ENCODE measurements at regions not wholly inside any gene's neighbourhood (a gene's known extent, or its start where the extent isn't known, plus 50 kb on each side); places are given as distances from the start of the nearest gene placed in this dataset.
"Not testable (repeated sequence)": the region's sequence is repeated elsewhere in the genome, so short reads cannot be mapped to it uniquely, and the experiment has no call there.

DNA sequence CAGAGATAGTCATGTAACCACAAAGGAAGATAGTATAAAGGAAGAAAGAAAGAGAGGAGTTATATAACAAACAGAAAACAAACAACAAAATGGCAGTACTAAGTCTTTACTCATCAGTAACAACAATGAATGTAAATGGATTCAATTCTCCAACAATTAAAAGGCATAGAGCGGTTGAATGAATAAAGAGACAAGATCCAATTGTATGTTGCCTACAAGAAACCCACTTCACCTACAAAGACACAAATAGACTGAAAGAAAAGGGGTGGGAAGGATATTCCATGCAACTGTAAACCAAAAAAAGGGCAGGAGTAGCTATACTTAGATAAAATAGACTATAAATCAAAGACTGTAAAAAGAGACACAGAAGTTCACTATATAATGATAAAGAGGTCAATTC is 157.3 kb upstream of the CREB1 start:
- no peak for DNase-seq (ENCODE audit: insufficient read length, low spot score, missing footprints)
- Histone ChIP-seq H4K20me1 (ENCODE audit: insufficient read depth, low read length) (no peaks in the 10 kb centered on the region), H3K4me3 (ENCODE audit: insufficient read depth, low read length) (no peak overlapping the region), H3K36me3 (ENCODE audit: insufficient read depth, low read length) (no peaks in the 10 kb centered on the region), H3K27ac (ENCODE audit: low read depth, low read length) (no peak overlapping the region), H2AFZ (ENCODE audit: low read length) (no peak overlapping the region), H3K4me1 (ENCODE audit: insufficient read depth, low read length) (no peaks in the 10 kb centered on the region), H3K79me2 (ENCODE audit: insufficient read depth, low read length) (no peaks in the 10 kb centered on the region), H3K4me2 (ENCODE audit: insufficient read depth, low read length) (no peak overlapping the region), H3K9me3 (ENCODE audit: low read depth, low read length) (no peaks in the 10 kb centered on the region), H3K27me3 (ENCODE audit: insufficient read depth, low read length) (no peaks in the 10 kb centered on the region)
- TF ChIP-seq, protein P1, sequence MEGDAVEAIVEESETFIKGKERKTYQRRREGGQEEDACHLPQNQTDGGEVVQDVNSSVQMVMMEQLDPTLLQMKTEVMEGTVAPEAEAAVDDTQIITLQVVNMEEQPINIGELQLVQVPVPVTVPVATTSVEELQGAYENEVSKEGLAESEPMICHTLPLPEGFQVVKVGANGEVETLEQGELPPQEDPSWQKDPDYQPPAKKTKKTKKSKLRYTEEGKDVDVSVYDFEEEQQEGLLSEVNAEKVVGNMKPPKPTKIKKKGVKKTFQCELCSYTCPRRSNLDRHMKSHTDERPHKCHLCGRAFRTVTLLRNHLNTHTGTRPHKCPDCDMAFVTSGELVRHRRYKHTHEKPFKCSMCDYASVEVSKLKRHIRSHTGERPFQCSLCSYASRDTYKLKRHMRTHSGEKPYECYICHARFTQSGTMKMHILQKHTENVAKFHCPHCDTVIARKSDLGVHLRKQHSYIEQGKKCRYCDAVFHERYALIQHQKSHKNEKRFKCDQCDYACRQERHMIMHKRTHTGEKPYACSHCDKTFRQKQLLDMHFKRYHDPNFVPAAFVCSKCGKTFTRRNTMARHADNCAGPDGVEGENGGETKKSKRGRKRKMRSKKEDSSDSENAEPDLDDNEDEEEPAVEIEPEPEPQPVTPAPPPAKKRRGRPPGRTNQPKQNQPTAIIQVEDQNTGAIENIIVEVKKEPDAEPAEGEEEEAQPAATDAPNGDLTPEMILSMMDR (IDR thresholded peaks at IDR 0.05; ENCODE audit: extremely low read depth, low read depth, low read length), result no peak

DNA sequence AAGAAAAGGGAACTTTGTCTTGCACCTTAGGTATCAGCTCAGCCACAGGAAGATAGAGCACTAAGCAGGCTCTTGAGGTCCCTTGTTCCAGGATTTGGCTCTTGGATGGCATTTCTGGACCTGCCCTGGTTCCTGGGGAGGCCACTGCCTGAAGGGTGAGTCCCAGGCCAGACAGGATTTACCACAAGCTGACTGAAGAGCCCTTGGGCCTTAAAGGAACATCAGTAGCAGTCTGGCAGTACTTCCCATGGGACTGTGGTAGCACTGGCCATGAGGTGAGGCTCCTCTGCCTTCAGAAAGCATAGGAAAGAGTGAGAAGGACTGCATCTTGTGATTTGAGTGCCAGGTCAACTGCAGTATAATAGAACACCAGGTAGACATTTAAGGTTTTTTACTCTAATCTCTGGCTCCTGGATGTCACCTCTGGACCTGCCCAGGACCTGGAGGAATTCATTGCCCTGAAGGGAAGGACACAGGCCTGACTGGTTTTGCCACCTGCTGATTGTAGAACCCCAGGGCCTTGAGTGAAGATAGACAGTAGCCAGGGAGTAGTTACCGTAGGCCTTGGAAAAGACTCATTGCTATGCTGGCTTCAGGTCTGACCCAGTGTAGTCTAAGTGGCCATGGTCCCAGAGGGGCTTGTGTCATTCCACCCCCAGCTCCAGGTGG is 154.4 kb upstream of the CREB1 start:
- H3K4me1 ChIP-seq (ENCODE audit: insufficient read depth, low read length), result no peaks in the 10 kb centered on the region
- no peak overlapping the region for H3K4me2 ChIP-seq (ENCODE audit: insufficient read depth, low read length)
- no peak for DNase-seq (ENCODE audit: insufficient read length, low spot score, missing footprints)
- no peak overlapping the region for H3K27ac ChIP-seq (ENCODE audit: low read depth, low read length)
- H3K9me3 ChIP-seq (ENCODE audit: low read depth, low read length), result no peaks in the 10 kb centered on the region
- H4K20me1 ChIP-seq (ENCODE audit: insufficient read depth, low read length), result no peaks in the 10 kb centered on the region
- TF ChIP-seq, protein P1 (IDR thresholded peaks at IDR 0.05; ENCODE audit: extremely low read depth, low read depth, low read length), result no peak
- H2AFZ ChIP-seq (ENCODE audit: low read length), result no peak overlapping the region
- no peak overlapping the region for H3K4me3 ChIP-seq (ENCODE audit: insufficient read depth, low read length)
- no peaks in the 10 kb centered on the region for H3K27me3 ChIP-seq (ENCODE audit: insufficient read depth, low read length)
- no peaks in the 10 kb centered on the region for H3K79me2 ChIP-seq (ENCODE audit: insufficient read depth, low read length)
- no peaks in the 10 kb centered on the region for H3K36me3 ChIP-seq (ENCODE audit: insufficient read depth, low read length)

DNA sequence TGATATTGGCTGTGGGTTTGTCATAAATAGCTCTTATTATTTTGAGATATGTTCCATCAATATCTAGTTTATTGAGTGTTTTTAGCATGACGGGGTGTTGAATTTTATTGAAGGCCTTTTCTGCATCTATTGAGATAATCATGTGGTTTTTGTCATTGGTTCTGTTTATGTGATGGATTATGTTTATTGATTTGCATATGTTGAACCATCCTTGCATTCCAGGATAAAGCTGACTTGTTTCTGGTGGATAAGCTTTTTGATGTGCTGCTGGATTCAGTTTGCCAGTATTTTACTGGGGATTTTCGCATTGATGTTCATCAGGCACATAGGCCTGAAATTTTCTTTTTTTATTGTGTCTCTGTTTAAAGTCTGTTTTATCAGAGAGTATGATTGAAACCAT is 151.1 kb upstream of the CREB1 start:
- H3K27ac ChIP-seq (ENCODE audit: low read depth, low read length); H2AFZ ChIP-seq (ENCODE audit: low read length); H3K79me2 ChIP-seq (ENCODE audit: insufficient read depth, low read length); H4K20me1 ChIP-seq (ENCODE audit: insufficient read depth, low read length); H3K4me1 ChIP-seq (ENCODE audit: insufficient read depth, low read length); H3K27me3 ChIP-seq (ENCODE audit: insufficient read depth, low read length); H3K36me3 ChIP-seq (ENCODE audit: insufficient read depth, low read length); H3K4me3 ChIP-seq (ENCODE audit: insufficient read depth, low read length); H3K4me2 ChIP-seq (ENCODE audit: insufficient read depth, low read length); DNase-seq (ENCODE audit: insufficient read length, low spot score, missing footprints); H3K9me3 ChIP-seq (ENCODE audit: low read depth, low read length): not testable (repeated sequence)

DNA sequence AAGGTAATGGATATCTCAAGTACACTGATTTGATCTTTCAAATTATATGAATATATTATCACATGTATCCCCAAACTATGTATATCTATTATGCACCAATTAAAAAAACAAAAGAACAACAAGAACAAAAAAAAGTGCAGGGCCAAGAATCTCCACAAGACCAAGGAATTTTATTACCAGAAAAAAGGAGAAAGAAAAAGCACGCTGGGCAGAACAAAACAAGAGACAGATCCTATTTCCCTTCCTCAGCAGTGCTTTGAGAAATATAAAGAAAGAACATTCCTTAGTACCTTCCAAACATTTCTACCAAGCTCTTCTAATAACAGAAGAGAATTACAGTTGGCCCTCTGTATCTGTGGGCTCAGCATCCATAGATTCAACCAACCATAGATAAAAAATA is 144.7 kb upstream of the CREB1 start:
- Histone ChIP-seq H3K36me3 (ENCODE audit: insufficient read depth, low read length) (no peaks in the 10 kb centered on the region), H2AFZ (ENCODE audit: low read length) (no peak overlapping the region), H3K27ac (ENCODE audit: low read depth, low read length) (no peak overlapping the region), H3K4me3 (ENCODE audit: insufficient read depth, low read length) (no peak overlapping the region), H3K4me2 (ENCODE audit: insufficient read depth, low read length) (no peak overlapping the region), H3K9me3 (ENCODE audit: low read depth, low read length) (no peaks in the 10 kb centered on the region), H4K20me1 (ENCODE audit: insufficient read depth, low read length) (no peaks in the 10 kb centered on the region), H3K4me1 (ENCODE audit: insufficient read depth, low read length) (peaks cover 3% of the 10 kb centered on the region), H3K27me3 (ENCODE audit: insufficient read depth, low read length) (no peaks in the 10 kb centered on the region), H3K79me2 (ENCODE audit: insufficient read depth, low read length) (no peaks in the 10 kb centered on the region)
- TF ChIP-seq, protein P1 (IDR thresholded peaks at IDR 0.05; ENCODE audit: extremely low read depth, low read depth, low read length), result no peak
- DNase-seq (ENCODE audit: insufficient read length, low spot score, missing footprints), result no peak

Measured in osteoblast (primary cell).